Large intestine (tissue), 3 donors: ENCODE measurements at regions not wholly inside any gene's neighbourhood (a gene's known extent, or its start where the extent isn't known, plus 50 kb on each side); places are given as distances from the start of the nearest gene placed in this dataset.
"Not testable (repeated sequence)": the region's sequence is repeated elsewhere in the genome, so short reads cannot be mapped to it uniquely, and the experiment has no call there.

Experiments used
- DNase-seq, 2 donors: peaks; one replicate each; pipeline versions ENCODE4 v3.0.0 to v3.0.0-alpha.2; 2013
- H3K27ac ChIP-seq: one replicate; pipeline ENCODE4 v1.5.1; 2013; ENCODE audit warnings: low read length
- H3K27me3 ChIP-seq: 2 replicates; pipeline ENCODE4 v1.6.1; 2013; ENCODE audit warnings: low read length; ENCODE audit not compliant: control insufficient read depth, insufficient read depth
- H3K36me3 ChIP-seq: 2 replicates; pipeline ENCODE4 v1.6.1; 2013; ENCODE audit warnings: low read length; ENCODE audit not compliant: control insufficient read depth, insufficient read depth
- H3K4me1 ChIP-seq: one replicate; pipeline ENCODE4 v1.6.1; 2013; ENCODE audit warnings: low read length; ENCODE audit not compliant: control insufficient read depth, insufficient read depth
- H3K4me3 ChIP-seq: one replicate; pipeline ENCODE4 v1.5.1; 2013; ENCODE audit warnings: low read length
- H3K9me3 ChIP-seq: one replicate; pipeline ENCODE4 v1.6.1; 2013; ENCODE audit warnings: mild to moderate bottlenecking, low read depth, low read length, moderate library complexity; ENCODE audit not compliant: control insufficient read depth
- WGBS: methylation state at CpG from one replicate; pipeline ENCODE4 v1.1.5; 2013; ENCODE audit warnings: low lambda C conversion rate; ENCODE audit not compliant: insufficient coverage; 5-methylcytosine and 5-hydroxymethylcytosine counted together

DNA sequence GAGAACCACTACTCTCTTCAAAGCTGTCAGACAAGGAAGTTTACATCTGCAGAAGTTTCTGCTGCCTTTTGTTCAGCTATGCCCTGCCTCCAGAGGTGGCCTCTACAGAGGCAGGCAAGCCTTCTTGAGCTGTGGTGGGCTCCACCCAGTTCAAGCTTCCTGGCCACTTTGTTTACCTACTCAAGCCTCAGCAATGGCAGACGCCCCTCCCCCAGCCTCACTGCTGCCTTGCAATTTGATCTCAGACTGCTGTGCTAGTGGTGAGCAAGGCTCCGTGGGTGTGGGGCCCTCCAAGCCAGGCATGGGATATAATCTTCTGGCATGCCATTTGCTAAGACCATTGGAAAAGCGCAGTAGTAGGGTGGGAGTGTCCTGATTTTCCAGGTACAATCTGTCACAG is 144.0 kb downstream of the CCNG2 start:
- H3K27me3 ChIP-seq, H3K27ac ChIP-seq, H3K4me1 ChIP-seq, DNase-seq, H3K9me3 ChIP-seq, H3K36me3 ChIP-seq, H3K4me3 ChIP-seq: not testable (repeated sequence)
- no CpG with 5 or more reads among the region's 3 CpGs for WGBS

DNA sequence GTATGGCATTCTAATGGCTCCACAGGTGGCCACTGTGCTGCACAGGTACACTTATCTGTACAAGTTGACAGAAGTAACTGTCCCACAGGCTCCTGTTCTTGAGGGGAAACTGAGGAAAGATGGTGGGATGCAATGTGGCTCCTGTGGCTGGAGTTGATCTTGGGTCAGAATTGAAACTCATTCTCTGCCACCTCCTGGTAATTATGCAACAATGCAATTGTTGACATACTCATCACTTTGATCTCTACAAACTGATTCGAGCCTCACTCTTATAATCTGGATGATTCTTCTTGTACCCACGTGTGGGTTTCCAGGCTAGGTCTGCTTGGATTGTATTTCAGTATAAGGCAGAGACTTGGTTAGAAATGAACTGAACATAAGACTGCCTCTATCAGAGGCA is 148.8 kb downstream of the CCNG2 start:
- no CpG with 5 or more reads among the region's 2 CpGs for WGBS
- Histone ChIP-seq H3K9me3 (no peaks in the 10 kb centered on the region), H3K4me1 (no peaks in the 10 kb centered on the region), H3K27ac (no peak overlapping the region), H3K27me3 (no peaks in the 10 kb centered on the region), H3K4me3 (no peak overlapping the region), H3K36me3 (no peaks in the 10 kb centered on the region)
- no peak for DNase-seq

DNA sequence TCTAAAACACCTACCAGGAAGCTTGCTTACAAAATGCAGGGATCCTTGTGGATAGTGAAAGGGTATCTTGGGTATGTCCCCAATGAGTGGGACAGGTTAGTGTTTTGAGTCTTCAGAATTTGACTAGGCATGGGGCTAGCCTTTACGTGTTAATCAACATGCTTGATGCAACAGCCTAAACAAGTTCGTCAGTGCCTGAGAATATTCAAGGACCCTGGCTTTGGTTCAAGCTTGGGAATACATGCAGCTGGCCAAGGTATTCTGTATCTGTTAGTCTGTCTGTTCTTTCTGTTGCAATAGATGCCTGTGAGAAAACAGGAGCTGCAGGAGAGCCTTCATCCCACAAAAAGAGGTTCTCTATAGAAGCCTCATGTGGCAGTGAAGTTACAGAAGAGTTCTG is 149.5 kb downstream of the CCNG2 start:
- no peaks in the 10 kb centered on the region for H3K27me3 ChIP-seq
- no peaks in the 10 kb centered on the region for H3K9me3 ChIP-seq
- no peak for DNase-seq
- no peaks in the 10 kb centered on the region for H3K36me3 ChIP-seq
- H3K27ac ChIP-seq: no peak overlapping the region
- no peaks in the 10 kb centered on the region for H3K4me1 ChIP-seq
- no CpG with 5 or more reads among the region's 2 CpGs for WGBS
- H3K4me3 ChIP-seq: no peak overlapping the region

DNA sequence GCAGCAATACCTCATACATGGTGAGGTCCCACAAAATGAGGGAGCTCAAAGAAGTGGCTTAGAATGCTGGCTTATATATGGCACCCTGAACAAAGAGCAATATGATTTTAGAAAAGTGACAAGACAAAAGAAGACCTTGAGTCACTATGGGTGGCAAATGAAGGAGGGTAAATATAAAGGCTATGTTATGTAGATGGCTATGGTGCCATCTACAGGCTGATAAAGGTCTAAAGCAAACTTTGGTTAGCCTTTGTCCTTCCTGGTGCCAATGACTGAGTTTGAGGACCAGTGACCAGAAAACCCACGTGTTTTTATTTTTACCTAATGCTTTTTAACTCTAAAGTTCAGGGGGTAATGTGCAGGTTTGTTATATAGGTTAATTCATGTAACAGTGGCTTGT is 151.8 kb downstream of the CCNG2 start:
- DNase-seq: peak; percentile 4 to 17
- H3K36me3 ChIP-seq: no peaks in the 10 kb centered on the region
- H3K27me3 ChIP-seq: no peaks in the 10 kb centered on the region
- WGBS: no CpG with 5 or more reads among the region's 1 CpG
- no peak overlapping the region for H3K27ac ChIP-seq
- no peaks in the 10 kb centered on the region for H3K9me3 ChIP-seq
- no peak overlapping the region for H3K4me3 ChIP-seq
- no peaks in the 10 kb centered on the region for H3K4me1 ChIP-seq

DNA sequence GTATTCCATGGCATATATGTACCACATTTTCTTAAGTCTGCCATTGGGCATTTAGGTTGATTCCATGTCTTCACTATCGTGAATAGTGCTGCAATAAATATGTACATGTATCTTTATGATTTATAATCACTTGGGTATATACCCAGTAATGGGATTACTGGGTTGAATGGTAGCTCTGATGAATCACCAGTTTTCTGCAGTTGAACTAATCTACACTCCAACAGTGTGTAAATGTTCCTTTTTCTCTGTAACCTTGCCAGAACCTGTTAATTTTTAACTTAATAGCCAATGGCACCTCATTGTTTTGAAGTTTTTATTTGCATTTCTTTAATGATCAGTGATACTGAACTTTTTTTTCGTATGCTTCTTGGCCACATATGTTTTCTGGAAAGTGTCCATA is 152.5 kb downstream of the CCNG2 start:
- no peaks in the 10 kb centered on the region for H3K36me3 ChIP-seq
- WGBS: 50% methylated on average over 1 of the region's 2 CpGs
- H3K27ac ChIP-seq: no peak overlapping the region
- no peak overlapping the region for H3K4me3 ChIP-seq
- no peaks in the 10 kb centered on the region for H3K27me3 ChIP-seq
- DNase-seq: no peak
- H3K4me1 ChIP-seq: no peaks in the 10 kb centered on the region
- no peaks in the 10 kb centered on the region for H3K9me3 ChIP-seq

DNA sequence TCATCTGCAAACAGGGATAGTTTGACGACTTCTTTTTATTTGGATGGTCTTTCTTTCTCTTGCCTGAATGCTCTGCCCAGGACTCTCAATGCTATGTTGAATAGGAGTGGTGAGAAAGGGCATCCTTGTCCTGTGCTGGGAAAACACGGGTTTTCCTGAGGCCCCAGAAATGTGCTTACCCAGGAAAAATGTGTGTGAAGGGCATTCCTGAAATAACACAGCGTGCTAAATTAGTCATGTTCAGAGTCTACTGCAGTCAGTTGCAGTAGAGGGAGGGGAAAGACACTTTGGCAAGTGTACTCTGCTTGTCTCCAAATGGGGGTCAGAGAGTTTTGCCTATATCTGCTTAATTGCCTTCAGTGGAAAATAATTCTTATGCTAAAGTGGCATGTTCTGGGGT is 153.9 kb downstream of the CCNG2 start:
- Histone ChIP-seq H3K4me3 (no peak overlapping the region), H3K9me3 (no peaks in the 10 kb centered on the region), H3K27ac (no peak overlapping the region), H3K36me3 (no peaks in the 10 kb centered on the region), H3K4me1 (no peaks in the 10 kb centered on the region), H3K27me3 (no peaks in the 10 kb centered on the region)
- no peak for DNase-seq
- WGBS: no CpG with 5 or more reads among the region's 3 CpGs

DNA sequence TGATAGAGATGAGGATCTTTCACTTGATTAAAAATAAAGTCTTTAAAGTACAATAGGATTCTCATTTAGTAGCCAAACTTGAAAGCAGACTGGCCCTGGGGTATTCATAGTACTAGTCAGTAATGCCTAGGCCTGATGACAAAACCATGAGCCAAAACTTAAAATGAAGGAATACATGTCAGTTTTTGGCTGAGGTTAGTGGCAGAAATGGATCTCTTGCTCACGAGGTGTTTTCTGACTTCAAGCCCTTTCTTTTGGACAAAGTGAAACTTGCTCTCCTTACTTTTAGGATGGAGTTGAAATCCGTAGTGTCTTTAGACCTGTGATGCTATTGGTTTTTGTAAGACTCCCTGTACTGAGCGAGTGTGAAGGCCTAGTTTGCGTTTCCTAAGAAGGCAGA is 157.7 kb downstream of the CCNG2 start:
- no peaks in the 10 kb centered on the region for H3K36me3 ChIP-seq
- DNase-seq: no peak
- 90% methylated on average over 2 of the region's 4 CpGs for WGBS
- H3K4me1 ChIP-seq: no peaks in the 10 kb centered on the region
- H3K9me3 ChIP-seq: no peaks in the 10 kb centered on the region
- no peak overlapping the region for H3K27ac ChIP-seq
- no peaks in the 10 kb centered on the region for H3K27me3 ChIP-seq
- no peak overlapping the region for H3K4me3 ChIP-seq

GRCh38 chr4:77327151-77327550 is 170.1 kb downstream of the CCNG2 start:
- DNase-seq: no peak
- Histone ChIP-seq H3K4me3 (no peak overlapping the region), H3K9me3 (no peaks in the 10 kb centered on the region), H3K27ac (no peak overlapping the region), H3K27me3 (no peaks in the 10 kb centered on the region), H3K4me1 (no peaks in the 10 kb centered on the region), H3K36me3 (no peaks in the 10 kb centered on the region)
- no CpG with 5 or more reads among the region's 6 CpGs for WGBS

DNA sequence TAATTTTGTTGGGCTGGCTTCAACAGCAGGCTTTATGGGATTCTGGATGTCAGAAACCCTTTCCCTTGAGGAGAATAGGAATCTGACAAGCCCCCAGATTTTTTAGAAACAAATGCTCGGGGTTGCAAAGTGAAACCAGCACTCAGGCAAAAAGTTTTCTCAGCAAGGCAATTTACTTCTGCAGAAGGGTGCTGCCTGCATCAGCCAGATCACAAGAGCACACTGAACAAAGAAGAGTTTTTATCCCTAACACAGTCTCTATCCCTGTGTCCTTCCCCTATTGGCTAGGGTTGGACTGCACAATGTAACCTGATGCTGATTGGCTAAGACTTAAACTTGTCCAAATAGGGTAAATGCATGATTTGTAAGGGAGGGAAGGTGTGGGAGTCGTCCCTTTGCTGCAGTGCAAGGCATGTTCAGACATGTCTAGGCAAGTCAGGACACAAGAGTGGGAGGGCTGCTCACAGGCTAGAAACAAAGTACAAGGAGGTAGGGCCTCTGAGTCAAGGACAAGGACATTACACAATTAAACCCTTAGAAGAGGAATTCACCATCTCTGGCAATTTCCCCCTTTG is 175.8 kb downstream of the CCNG2 start:
- DNase-seq: no peak
- peaks cover 10% of the 10 kb centered on the region for H3K9me3 ChIP-seq
- H3K4me3 ChIP-seq: no peak overlapping the region
- H3K4me1 ChIP-seq: no peaks in the 10 kb centered on the region
- H3K27ac ChIP-seq: no peak overlapping the region
- no peaks in the 10 kb centered on the region for H3K27me3 ChIP-seq
- H3K36me3 ChIP-seq: no peaks in the 10 kb centered on the region
- WGBS: 100% methylated on average over 1 of the region's 2 CpGs

GRCh38 chr4:77336411-77337142 is 179.6 kb downstream of the CCNG2 start:
- Histone ChIP-seq H3K27ac (no peak overlapping the region), H3K4me1 (no peaks in the 10 kb centered on the region), H3K4me3 (no peak overlapping the region), H3K36me3 (no peaks in the 10 kb centered on the region), H3K9me3 (peaks cover 10% of the 10 kb centered on the region), H3K27me3 (no peaks in the 10 kb centered on the region)
- WGBS: no CpG with 5 or more reads among the region's 3 CpGs
- DNase-seq: no peak
